ENCODE measurements at regions not wholly inside any gene's neighbourhood (a gene's known extent, or its start where the extent isn't known, plus 50 kb on each side); places are given as distances from the start of the nearest gene placed in this dataset.

DNA sequence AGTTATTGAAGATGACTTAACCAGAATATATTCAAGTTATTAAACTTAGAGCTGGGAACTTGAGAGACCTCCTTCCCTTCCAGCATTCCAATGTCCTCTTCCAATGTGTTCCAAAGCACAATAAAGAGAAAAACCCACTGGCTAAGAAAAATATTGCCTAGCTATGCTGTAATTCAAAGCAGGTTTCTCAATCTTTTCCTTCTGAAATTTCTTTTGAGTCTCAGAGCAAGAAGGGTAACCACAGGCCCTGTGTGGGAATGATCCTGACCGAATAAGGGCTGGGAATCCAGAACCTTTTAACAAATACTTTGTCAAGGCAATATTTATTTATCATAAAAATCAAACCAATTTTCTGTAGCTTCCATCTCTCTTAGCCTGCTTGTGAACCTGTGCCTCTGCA is 150.7 kb upstream of the SFRP2 start:
- peaks cover 7% of the 10 kb centered on the region for H3K4me1 Mint-ChIP-seq (ENCODE audit: low read depth, unreplicated experiment)
- Histone ChIP-seq H3K27ac (ENCODE audit: low read depth, low read length) (no peak overlapping the region), H3K9me3 (ENCODE audit: insufficient read depth, low read depth, low read length) (no peaks in the 10 kb centered on the region), H3K9ac (ENCODE audit: low read length) (no peak overlapping the region), H3K4me2 (ENCODE audit: low read length) (no peak overlapping the region), H3K36me3 (ENCODE audit: insufficient read depth, low read length) (no peaks in the 10 kb centered on the region), H3K4me1 (ENCODE audit: insufficient read depth, low read length) (no peaks in the 10 kb centered on the region), H3K27me3 (ENCODE audit: insufficient read depth, low read length) (no peaks in the 10 kb centered on the region), H3K79me2 (ENCODE audit: insufficient read depth, low read length) (no peaks in the 10 kb centered on the region), H3K4me3 (ENCODE audit: insufficient read depth, low read depth, low read length) (no peak overlapping the region), H2AFZ (ENCODE audit: low read depth, low read length) (no peak overlapping the region), H4K20me1 (ENCODE audit: insufficient read depth, low read length) (no peaks in the 10 kb centered on the region)
- TF ChIP-seq, protein P1, sequence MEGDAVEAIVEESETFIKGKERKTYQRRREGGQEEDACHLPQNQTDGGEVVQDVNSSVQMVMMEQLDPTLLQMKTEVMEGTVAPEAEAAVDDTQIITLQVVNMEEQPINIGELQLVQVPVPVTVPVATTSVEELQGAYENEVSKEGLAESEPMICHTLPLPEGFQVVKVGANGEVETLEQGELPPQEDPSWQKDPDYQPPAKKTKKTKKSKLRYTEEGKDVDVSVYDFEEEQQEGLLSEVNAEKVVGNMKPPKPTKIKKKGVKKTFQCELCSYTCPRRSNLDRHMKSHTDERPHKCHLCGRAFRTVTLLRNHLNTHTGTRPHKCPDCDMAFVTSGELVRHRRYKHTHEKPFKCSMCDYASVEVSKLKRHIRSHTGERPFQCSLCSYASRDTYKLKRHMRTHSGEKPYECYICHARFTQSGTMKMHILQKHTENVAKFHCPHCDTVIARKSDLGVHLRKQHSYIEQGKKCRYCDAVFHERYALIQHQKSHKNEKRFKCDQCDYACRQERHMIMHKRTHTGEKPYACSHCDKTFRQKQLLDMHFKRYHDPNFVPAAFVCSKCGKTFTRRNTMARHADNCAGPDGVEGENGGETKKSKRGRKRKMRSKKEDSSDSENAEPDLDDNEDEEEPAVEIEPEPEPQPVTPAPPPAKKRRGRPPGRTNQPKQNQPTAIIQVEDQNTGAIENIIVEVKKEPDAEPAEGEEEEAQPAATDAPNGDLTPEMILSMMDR (IDR thresholded peaks at IDR 0.05; ENCODE audit: insufficient read depth, low read depth, low read length), result no peak
- no peak for TF ChIP-seq EZH2 (IDR thresholded peaks at IDR 0.05; ENCODE audit: insufficient read depth, low read length)
- H3K9me3 Mint-ChIP-seq (ENCODE audit: unreplicated experiment), result peaks cover 3% of the 10 kb centered on the region
- no peaks in the 10 kb centered on the region for H3K36me3 Mint-ChIP-seq (ENCODE audit: low read depth, unreplicated experiment)
- no peak overlapping the region for H3K27ac Mint-ChIP-seq (ENCODE audit: unreplicated experiment)
- DNase-seq (ENCODE audit: low read depth) (no peak), FAIRE-seq (no peak)
- H3K4me3 Mint-ChIP-seq (ENCODE audit: unreplicated experiment), result no peak overlapping the region
- no peaks in the 10 kb centered on the region for H3K27me3 Mint-ChIP-seq (ENCODE audit: low read depth, unreplicated experiment)

DNA sequence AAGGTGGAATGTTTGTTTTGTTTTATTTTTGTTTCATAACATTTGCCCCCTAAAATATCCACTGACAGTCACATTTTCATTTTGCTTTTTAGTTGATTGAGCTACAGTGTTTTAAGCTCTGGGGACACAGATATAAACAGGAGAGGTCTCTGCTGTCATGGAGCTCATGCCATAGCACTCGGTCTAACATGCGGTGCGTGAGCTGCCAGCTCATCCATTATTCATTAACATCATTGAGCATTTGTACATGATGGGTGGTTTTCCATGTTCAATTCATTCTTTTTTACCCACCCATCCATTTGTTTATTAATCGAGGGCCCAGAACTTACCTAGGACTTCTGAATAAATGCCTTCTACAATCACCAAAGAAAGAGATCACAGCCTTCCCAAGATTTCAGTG is 150.1 kb upstream of the SFRP2 start:
- H3K4me3 ChIP-seq (ENCODE audit: insufficient read depth, low read depth, low read length), result no peak overlapping the region
- no peaks in the 10 kb centered on the region for H3K36me3 ChIP-seq (ENCODE audit: insufficient read depth, low read length)
- Mint-ChIP-seq H3K27ac (ENCODE audit: unreplicated experiment) (no peak overlapping the region), H3K9me3 (ENCODE audit: unreplicated experiment) (peaks cover 2% of the 10 kb centered on the region), H3K4me3 (ENCODE audit: unreplicated experiment) (no peak overlapping the region), H3K4me1 (ENCODE audit: low read depth, unreplicated experiment) (peaks cover 11% of the 10 kb centered on the region), H3K27me3 (ENCODE audit: low read depth, unreplicated experiment) (no peaks in the 10 kb centered on the region), H3K36me3 (ENCODE audit: low read depth, unreplicated experiment) (no peaks in the 10 kb centered on the region)
- no peak overlapping the region for H2AFZ ChIP-seq (ENCODE audit: low read depth, low read length)
- no peaks in the 10 kb centered on the region for H3K4me1 ChIP-seq (ENCODE audit: insufficient read depth, low read length)
- FAIRE-seq (no peak), DNase-seq (ENCODE audit: low read depth) (no peak)
- no peaks in the 10 kb centered on the region for H3K27me3 ChIP-seq (ENCODE audit: insufficient read depth, low read length)
- no peak for TF ChIP-seq EZH2 (IDR thresholded peaks at IDR 0.05; ENCODE audit: insufficient read depth, low read length)
- TF ChIP-seq, protein P1 (IDR thresholded peaks at IDR 0.05; ENCODE audit: insufficient read depth, low read depth, low read length), result no peak
- no peak overlapping the region for H3K9ac ChIP-seq (ENCODE audit: low read length)
- no peaks in the 10 kb centered on the region for H3K9me3 ChIP-seq (ENCODE audit: insufficient read depth, low read depth, low read length)
- H3K27ac ChIP-seq (ENCODE audit: low read depth, low read length), result no peak overlapping the region
- H3K4me2 ChIP-seq (ENCODE audit: low read length), result no peak overlapping the region
- no peaks in the 10 kb centered on the region for H3K79me2 ChIP-seq (ENCODE audit: insufficient read depth, low read length)
- no peaks in the 10 kb centered on the region for H4K20me1 ChIP-seq (ENCODE audit: insufficient read depth, low read length)

DNA sequence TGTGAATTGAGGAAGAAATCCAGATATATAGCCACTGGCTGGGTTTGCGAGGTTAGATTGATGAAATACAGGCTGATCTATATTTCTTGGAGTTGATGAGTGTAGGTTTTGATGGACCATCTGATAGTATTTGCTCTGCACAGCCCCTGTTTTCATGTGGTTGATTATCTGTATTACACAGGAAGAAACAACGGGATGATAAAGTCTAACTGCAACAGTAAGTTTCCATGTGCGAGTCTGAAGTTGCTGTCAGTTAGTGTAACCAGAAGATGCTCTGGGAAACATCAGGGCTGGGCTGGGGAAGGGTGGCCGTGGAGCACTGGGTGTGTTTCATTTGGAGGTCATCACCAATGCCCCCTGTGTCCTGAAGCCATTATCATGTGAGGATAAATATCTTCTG is 148.4 kb upstream of the SFRP2 start:
- no peak for FAIRE-seq
- no peaks in the 10 kb centered on the region for H3K27me3 Mint-ChIP-seq (ENCODE audit: low read depth, unreplicated experiment)

More for the DNA sequence above, 148.4 kb upstream of the SFRP2 start:
- Histone ChIP-seq H3K36me3 (ENCODE audit: insufficient read depth, low read length) (no peaks in the 10 kb centered on the region), H3K9me3 (ENCODE audit: insufficient read depth, low read depth, low read length) (no peaks in the 10 kb centered on the region), H3K27ac (ENCODE audit: low read depth, low read length) (no peak overlapping the region), H3K4me3 (ENCODE audit: insufficient read depth, low read depth, low read length) (no peak overlapping the region), H3K4me1 (ENCODE audit: insufficient read depth, low read length) (no peaks in the 10 kb centered on the region), H3K79me2 (ENCODE audit: insufficient read depth, low read length) (no peaks in the 10 kb centered on the region), H2AFZ (ENCODE audit: low read depth, low read length) (no peak overlapping the region), H3K4me2 (ENCODE audit: low read length) (no peak overlapping the region), H3K9ac (ENCODE audit: low read length) (no peak overlapping the region), H3K27me3 (ENCODE audit: insufficient read depth, low read length) (no peaks in the 10 kb centered on the region), H4K20me1 (ENCODE audit: insufficient read depth, low read length) (no peaks in the 10 kb centered on the region)
- Mint-ChIP-seq H3K36me3 (ENCODE audit: low read depth, unreplicated experiment) (no peaks in the 10 kb centered on the region), H3K27ac (ENCODE audit: unreplicated experiment) (no peak overlapping the region), H3K9me3 (ENCODE audit: unreplicated experiment) (no peaks in the 10 kb centered on the region), H3K4me3 (ENCODE audit: unreplicated experiment) (no peak overlapping the region), H3K4me1 (ENCODE audit: low read depth, unreplicated experiment) (peaks cover 21% of the 10 kb centered on the region)
- no peak for DNase-seq (ENCODE audit: low read depth)
- TF ChIP-seq, protein P1 (IDR thresholded peaks at IDR 0.05; ENCODE audit: insufficient read depth, low read depth, low read length), result no peak
- TF ChIP-seq EZH2 (IDR thresholded peaks at IDR 0.05; ENCODE audit: insufficient read depth, low read length), result no peak
